Psoas muscle (tissue), 7 donors: ENCODE measurements at regions not wholly inside any gene's neighbourhood (a gene's known extent, or its start where the extent isn't known, plus 50 kb on each side); places are given as distances from the start of the nearest gene placed in this dataset.

Experiments
- ATAC-seq, 4 donors: fragments of 200-7000 bp; cut with Tn5 transposase; one replicate each; pipeline ENCODE4 v1.9.1; 2020; ENCODE audit warnings: moderate library complexity in 3 of 4, mild to moderate bottlenecking in 2 of 4
- DNase-seq, 2 donors: peaks; one replicate each; pipeline ENCODE4 v3.0.0-alpha.2; 2020
- H3K27ac ChIP-seq: fragments of 200-600 bp; one replicate; pipeline ENCODE4 v1.8.0; 2022
- H3K27me3 ChIP-seq, 3 donors: fragments of 200-600 bp in 1 of 3; one replicate each; pipeline versions ENCODE4 v1.6.1 to v1.8.0; 2013 to 2022; ENCODE audit warnings: low read length in 2 of 3, mild to moderate bottlenecking in 2 of 3, moderate library complexity in 1 of 3; ENCODE audit not compliant: insufficient read depth in 3 of 3
- H3K36me3 ChIP-seq, 2 donors: fragments of 200-600 bp in 1 of 2; one replicate each; pipeline versions ENCODE4 v1.6.1 to v1.8.0; 2013 to 2022; ENCODE audit warnings: low read depth in 1 of 2, mild to moderate bottlenecking in 1 of 2, moderate library complexity in 1 of 2; ENCODE audit not compliant: insufficient read depth in 1 of 2
- H3K4me1 ChIP-seq: fragments of 200-600 bp; one replicate; pipeline ENCODE4 v1.8.0; 2022
- H3K4me3 ChIP-seq: fragments of 200-600 bp; one replicate; pipeline ENCODE4 v1.8.0; 2022; ENCODE audit warnings: mild to moderate bottlenecking
- H3K9me3 ChIP-seq: fragments of 200-600 bp; one replicate; pipeline ENCODE4 v1.8.0; 2022
- WGBS, 3 donors: extraction: QIAGEN DNeasy Blood & Tissue Kit; methylation state at CpG; one replicate each; pipeline versions ENCODE4 v1.1.6 to v1.1.7; 2013; 5-methylcytosine and 5-hydroxymethylcytosine counted together
- intact Hi-C, 2 donors: fragments of 100-400 bp; cut with DNase I; formaldehyde crosslinking; loops; one replicate each; pipeline versions ENCODE4 v1.11.0 to v1.14.2; 2022
- TF ChIP-seq, protein P1 (sequence below): fragments of 200-600 bp; IDR thresholded peaks from one replicate; pipeline ENCODE4 v1.8.0; 2022; ENCODE audit warnings: antibody characterized with exemption
- donor health status: healthy with polysubstance abuse.
- donor health status: DM: no; HTN: no; CAD: no; lungs with moderate emphysema.
- donor health status: Bipolar disorder and iron deficiency.
- donor health status: healthy.
- donor health status: DM: yes; HTN: yes; CAD: no.
- donor health status: DM: no; HTN: no; CAD: no.
- donor health status: DM: yes; HTN: yes; CAD: no.

DNA sequence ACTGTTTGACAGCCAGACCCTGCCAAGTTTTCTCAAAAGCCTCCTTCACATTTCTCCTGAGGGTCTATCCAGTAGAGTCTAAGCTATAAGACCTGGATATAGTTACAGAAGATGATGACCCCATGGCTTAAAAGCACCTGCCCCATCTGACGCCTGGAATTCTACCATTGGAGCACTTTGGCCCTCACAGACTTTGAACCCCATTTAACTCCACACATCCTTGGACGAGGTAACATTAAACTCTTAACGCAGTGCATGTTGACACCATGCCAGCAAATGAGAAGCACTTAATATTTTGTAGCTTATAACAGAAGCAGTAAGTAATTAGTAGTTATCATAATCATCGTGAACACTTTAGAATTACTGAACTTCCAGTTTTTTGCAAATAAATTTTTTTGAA is 61.9 kb upstream of the SMNDC1 start:
- Histone ChIP-seq H3K4me3 (no peak overlapping the region), H3K27me3 (no peaks in the 10 kb centered on the region), H3K4me1 (no peaks in the 10 kb centered on the region), H3K36me3 (no peaks in the 10 kb centered on the region), H3K9me3 (no peaks in the 10 kb centered on the region), H3K27ac (no peak overlapping the region)
- intact Hi-C loops = no loop called here
- DNase-seq (no peak), ATAC-seq (no peak)
- 82 to 88% (median 84%) methylated on average over 4 of the region's 4 CpGs for WGBS, 3 donors
- TF ChIP-seq, protein P1, sequence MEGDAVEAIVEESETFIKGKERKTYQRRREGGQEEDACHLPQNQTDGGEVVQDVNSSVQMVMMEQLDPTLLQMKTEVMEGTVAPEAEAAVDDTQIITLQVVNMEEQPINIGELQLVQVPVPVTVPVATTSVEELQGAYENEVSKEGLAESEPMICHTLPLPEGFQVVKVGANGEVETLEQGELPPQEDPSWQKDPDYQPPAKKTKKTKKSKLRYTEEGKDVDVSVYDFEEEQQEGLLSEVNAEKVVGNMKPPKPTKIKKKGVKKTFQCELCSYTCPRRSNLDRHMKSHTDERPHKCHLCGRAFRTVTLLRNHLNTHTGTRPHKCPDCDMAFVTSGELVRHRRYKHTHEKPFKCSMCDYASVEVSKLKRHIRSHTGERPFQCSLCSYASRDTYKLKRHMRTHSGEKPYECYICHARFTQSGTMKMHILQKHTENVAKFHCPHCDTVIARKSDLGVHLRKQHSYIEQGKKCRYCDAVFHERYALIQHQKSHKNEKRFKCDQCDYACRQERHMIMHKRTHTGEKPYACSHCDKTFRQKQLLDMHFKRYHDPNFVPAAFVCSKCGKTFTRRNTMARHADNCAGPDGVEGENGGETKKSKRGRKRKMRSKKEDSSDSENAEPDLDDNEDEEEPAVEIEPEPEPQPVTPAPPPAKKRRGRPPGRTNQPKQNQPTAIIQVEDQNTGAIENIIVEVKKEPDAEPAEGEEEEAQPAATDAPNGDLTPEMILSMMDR = no peak

DNA sequence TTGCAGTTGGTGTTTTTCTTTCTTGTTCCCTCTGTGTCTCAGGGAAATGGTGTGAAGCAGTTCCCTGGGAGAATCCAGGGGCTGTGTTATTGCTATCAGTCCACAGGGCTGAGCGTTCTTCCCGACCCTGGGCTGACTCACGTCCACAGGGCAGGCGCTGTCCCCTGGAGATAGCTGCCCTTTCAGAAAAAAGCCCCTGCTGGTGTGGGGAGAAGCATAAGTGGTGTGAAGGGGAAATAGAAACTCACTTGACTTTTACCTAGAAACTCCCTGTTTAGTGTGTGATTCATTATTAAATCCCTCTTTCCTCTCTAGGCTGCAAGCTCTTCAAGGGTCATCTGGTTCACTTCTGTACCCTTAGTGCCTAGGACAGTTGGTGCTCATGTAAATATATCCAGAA is 63.3 kb upstream of the SMNDC1 start:
- intact Hi-C loops = no loop called here
- H3K27ac ChIP-seq = no peak overlapping the region
- TF ChIP-seq, protein P1 = no peak
- no peaks in the 10 kb centered on the region for H3K9me3 ChIP-seq
- H3K27me3 ChIP-seq = no peaks in the 10 kb centered on the region
- no peak overlapping the region for H3K4me3 ChIP-seq
- no peaks in the 10 kb centered on the region for H3K4me1 ChIP-seq
- DNase-seq (no peak), ATAC-seq (no peak)
- H3K36me3 ChIP-seq = no peaks in the 10 kb centered on the region
- 61 to 71% (median 63%) methylated on average over 4 of the region's 4 CpGs for WGBS, 3 donors

DNA sequence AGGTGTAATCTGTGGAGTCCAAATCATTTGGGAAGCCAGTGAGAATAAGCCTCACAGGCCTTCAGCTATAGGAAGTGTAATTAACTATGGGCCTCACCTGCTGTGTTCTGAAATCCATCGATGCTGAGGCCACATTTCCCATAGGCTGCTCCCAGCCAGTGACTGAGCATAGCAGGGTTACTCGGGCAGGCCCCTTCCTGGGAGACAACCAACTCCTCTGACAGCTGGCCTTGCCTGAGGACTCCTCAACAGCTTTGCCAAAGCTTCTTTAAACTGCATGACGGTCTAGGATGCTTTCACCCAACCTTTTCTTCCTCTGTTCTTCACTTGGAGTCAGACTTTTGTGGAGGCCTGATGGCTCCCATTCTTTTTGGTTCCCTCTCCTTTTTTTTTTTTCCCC is 63.8 kb upstream of the SMNDC1 start:
- TF ChIP-seq, protein P1 = no peak
- Histone ChIP-seq H3K27me3 (no peaks in the 10 kb centered on the region), H3K4me1 (no peaks in the 10 kb centered on the region), H3K4me3 (no peak overlapping the region), H3K27ac (no peak overlapping the region), H3K9me3 (no peaks in the 10 kb centered on the region), H3K36me3 (no peaks in the 10 kb centered on the region)
- DNase-seq (no peak), ATAC-seq (no peak)
- intact Hi-C loops = no loop called here
- 37 to 43% (median 40%) methylated on average over 3 of the region's 3 CpGs for WGBS, 3 donors

DNA sequence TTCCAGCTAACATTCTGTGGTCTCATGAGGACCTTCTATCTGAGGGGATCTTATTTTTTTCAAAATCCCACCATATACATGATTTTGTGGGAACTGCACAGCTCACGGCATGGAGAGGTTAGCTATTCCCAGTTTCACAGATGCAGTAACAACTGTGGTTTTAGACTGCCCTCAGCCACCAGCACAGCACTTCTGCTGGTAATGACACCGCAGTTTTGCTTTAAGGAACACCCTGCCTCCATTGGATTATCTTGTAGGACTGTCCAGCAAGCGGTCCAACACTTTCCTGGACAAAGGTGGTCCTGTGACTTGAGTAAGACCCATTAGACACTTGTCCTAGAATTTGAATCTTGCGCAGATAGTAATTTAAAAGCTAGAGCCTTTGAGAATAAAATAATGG is 65.3 kb upstream of the SMNDC1 start:
- DNase-seq (no peak), ATAC-seq (no peak)
- Histone ChIP-seq H3K4me3 (no peak overlapping the region), H3K9me3 (no peaks in the 10 kb centered on the region), H3K36me3 (no peaks in the 10 kb centered on the region), H3K27me3 (no peaks in the 10 kb centered on the region), H3K27ac (no peak overlapping the region), H3K4me1 (no peaks in the 10 kb centered on the region)
- TF ChIP-seq, protein P1 = no peak
- intact Hi-C loops = no loop called here
- 87 to 91% (median 89%) methylated on average over 4 of the region's 4 CpGs for WGBS, 3 donors

DNA sequence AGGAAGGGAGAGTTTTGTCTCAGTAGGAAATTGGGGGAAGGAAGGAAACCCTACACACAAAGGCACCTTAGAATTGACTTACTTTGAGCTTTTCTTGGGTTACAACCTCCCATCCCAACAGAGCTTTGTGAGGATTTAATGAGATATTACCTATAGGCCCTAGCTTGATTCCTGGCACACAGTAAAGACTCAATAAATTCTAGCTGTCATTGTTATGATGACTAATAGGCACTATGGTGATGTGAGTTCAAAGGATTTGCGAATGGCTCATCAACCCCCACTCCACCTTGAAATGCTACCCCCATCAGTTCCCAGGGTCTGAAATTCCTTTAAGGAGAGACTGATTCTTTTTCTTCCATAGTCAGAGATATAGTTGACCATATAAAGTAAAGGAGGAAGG is 67.9 kb upstream of the SMNDC1 start:
- Histone ChIP-seq H3K27me3 (no peaks in the 10 kb centered on the region), H3K4me1 (no peaks in the 10 kb centered on the region), H3K4me3 (no peak overlapping the region), H3K27ac (no peak overlapping the region), H3K36me3 (no peaks in the 10 kb centered on the region), H3K9me3 (no peaks in the 10 kb centered on the region)
- TF ChIP-seq, protein P1 = no peak
- DNase-seq (no peak), ATAC-seq (no peak)
- WGBS, 3 donors = 85 to 89% (median 86%) methylated on average over 1 of the region's 1 CpG
- intact Hi-C loops = no loop called here
